ENCODE measurements at regions not wholly inside any gene's neighbourhood (a gene's known extent, or its start where the extent isn't known, plus 50 kb on each side); places are given as distances from the start of the nearest gene placed in this dataset.

GRCh38 chr5:12208366-12209100 is 304.3 kb upstream of the CTNND2 start:
- no peak overlapping the region for H3K4me3 ChIP-seq (ENCODE audit: control insufficient read depth, low read depth, low read length)
- no peak for TF ChIP-seq CTCF (IDR thresholded peaks at IDR 0.05; ENCODE audit: control insufficient read depth, insufficient read depth, low read depth, low read length, missing control alignments)
- no peak for DNase-seq (ENCODE audit: low read depth)

- H3K4me3 ChIP-seq (ENCODE audit: control insufficient read depth, low read depth, low read length): no peak overlapping the region
- DNase-seq (ENCODE audit: low read depth): no peak
- no peak for TF ChIP-seq CTCF (IDR thresholded peaks at IDR 0.05; ENCODE audit: control insufficient read depth, insufficient read depth, low read depth, low read length, missing control alignments)
Observed at GRCh38 chr5:12204761-12205160, 300.5 kb upstream of the CTNND2 start.

GRCh38 chr5:12193536-12193935 is 289.3 kb upstream of the CTNND2 start:
- no peak for DNase-seq (ENCODE audit: low read depth)
- no peak for TF ChIP-seq CTCF (IDR thresholded peaks at IDR 0.05; ENCODE audit: control insufficient read depth, insufficient read depth, low read depth, low read length, missing control alignments)
- H3K4me3 ChIP-seq (ENCODE audit: control insufficient read depth, low read depth, low read length): no peak overlapping the region

GRCh38 chr5:12183003-12183402 is 278.8 kb upstream of the CTNND2 start:
- H3K4me3 ChIP-seq (ENCODE audit: control insufficient read depth, low read depth, low read length): no peak overlapping the region
- TF ChIP-seq CTCF (IDR thresholded peaks at IDR 0.05; ENCODE audit: control insufficient read depth, insufficient read depth, low read depth, low read length, missing control alignments): no peak
- no peak for DNase-seq (ENCODE audit: low read depth)

- DNase-seq (ENCODE audit: low read depth): no peak
- H3K4me3 ChIP-seq (ENCODE audit: control insufficient read depth, low read depth, low read length): no peak overlapping the region
- no peak for TF ChIP-seq CTCF (IDR thresholded peaks at IDR 0.05; ENCODE audit: control insufficient read depth, insufficient read depth, low read depth, low read length, missing control alignments)
Observed at GRCh38 chr5:12177851-12178250, 273.6 kb upstream of the CTNND2 start.

GRCh38 chr5:12177225-12177624 is 273.0 kb upstream of the CTNND2 start:
- no peak for DNase-seq (ENCODE audit: low read depth)
- no peak for TF ChIP-seq CTCF (IDR thresholded peaks at IDR 0.05; ENCODE audit: control insufficient read depth, insufficient read depth, low read depth, low read length, missing control alignments)
- H3K4me3 ChIP-seq (ENCODE audit: control insufficient read depth, low read depth, low read length): no peak overlapping the region

Measured in AG09309 (cell line).